GM12892 (cell line): ENCODE measurements at regions not wholly inside any gene's neighbourhood (a gene's known extent, or its start where the extent isn't known, plus 50 kb on each side); places are given as distances from the start of the nearest gene placed in this dataset.

Experiments
- DNase-seq: peaks from one replicate; pipeline ENCODE4 v3.0.0; 2011; ENCODE audit not compliant: insufficient read length
- FAIRE-seq: peaks from 2 replicates; lab custom pipeline; 2011; peaks lifted over from hg19 to GRCh38; lab: Jason Lieb, UNC
- POLR2A ChIP-seq: IDR thresholded peaks from 2 replicates; pipeline ENCODE4 v1.6.1; 2011; ENCODE audit warnings: low read depth, low read length, control low read depth
- POLR2AphosphoS5 ChIP-seq: IDR thresholded peaks from 2 replicates; pipeline ENCODE4 v1.6.1; 2011; ENCODE audit warnings: low read depth, low read length, control low read depth
- TAF1 ChIP-seq: IDR thresholded peaks from 2 replicates; pipeline ENCODE4 v1.6.1; 2011; ENCODE audit warnings: low read depth, mild to moderate bottlenecking, control low read depth, low read length, borderline replicate concordance

DNA sequence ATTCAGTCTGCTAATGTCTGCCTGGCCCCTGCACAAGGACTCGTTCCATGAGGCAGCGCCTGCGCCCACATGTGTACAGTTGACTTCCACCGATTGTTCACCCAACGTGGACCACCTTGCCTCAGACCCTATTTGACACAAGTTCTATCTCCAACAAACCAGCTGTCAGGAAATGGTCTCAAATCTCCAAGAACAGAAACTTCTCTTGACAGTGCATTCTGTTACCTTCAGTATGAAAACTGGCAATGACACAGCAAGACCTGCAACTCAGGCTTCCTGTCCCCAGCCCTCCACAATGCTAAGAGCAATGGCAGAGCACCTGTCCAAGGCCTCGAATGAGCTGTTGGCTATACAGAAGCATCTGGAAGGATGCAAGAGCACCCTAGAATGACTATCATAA is 102.3 kb upstream of the CLDN14 start:
- FAIRE-seq (peak; percentile 5), DNase-seq (no peak)
- no peak for TF ChIP-seq POLR2A
- TF ChIP-seq TAF1: no peak
- TF ChIP-seq POLR2AphosphoS5: no peak

DNA sequence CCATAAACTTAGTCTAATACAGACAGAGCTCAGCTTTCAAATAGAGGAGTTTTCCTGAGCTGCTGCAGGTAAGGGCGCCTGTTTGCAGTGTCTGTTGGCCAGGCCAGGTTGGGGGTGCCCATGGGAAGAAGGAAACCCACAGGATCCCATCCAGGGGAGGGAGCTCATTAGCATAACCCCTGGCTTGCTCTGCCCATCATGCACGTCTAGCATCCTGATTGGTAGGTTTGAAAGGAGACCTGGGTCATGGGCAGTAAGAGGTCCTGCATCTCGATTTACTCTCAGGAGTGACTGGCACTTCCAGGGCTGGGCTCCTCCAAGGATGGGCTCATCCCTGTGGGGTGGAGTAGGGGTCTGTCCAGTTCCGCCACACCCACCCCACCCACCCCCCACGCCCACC is 103.7 kb upstream of the CLDN14 start:
- TF ChIP-seq TAF1: no peak
- no peak for TF ChIP-seq POLR2AphosphoS5
- TF ChIP-seq POLR2A: no peak
- DNase-seq: no peak
- FAIRE-seq: no peak

DNA sequence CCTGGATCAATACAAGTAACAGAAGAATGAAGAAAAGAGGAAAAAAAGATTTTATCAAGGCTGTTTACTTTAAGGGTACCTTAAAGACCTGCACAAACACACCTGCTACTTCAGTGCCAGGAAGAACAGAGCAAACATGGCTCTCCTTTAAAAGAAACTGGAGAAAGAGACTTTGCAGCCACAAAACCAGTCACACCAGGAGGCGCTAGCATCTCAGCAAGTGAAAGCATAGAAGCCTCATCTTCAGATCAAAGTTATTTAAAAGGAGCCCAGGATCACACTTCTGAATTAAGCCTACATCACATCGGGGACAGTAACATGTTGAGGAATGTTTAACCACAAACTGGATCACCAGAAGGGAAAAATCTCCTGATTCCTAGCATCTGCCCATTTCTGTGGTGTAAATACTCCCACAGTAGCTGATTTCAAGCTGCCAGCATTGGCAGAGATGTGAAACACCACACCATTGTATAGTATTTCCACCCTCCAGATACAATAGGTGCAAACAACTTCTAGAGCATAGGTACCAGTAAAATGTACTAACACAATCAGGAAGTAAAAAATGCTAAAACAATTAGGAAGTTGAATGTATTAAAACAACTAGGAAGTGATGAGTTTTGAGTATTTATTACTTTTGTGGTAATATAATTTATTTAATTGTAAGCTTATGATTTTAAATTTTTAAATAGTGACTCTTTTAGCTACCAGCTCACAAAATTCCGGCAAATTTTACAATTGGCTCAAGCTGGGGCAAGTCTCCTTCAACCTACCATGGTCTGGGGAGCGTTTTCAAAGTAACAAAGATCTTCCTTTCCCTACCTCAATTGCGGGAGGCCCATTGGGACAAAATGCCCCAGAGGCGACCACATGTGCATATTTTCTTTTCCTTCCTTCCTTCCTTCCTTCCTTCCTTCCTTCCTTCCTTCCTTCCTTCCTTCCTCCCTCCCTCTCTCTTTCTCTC is 105.3 kb upstream of the CLDN14 start:
- FAIRE-seq (peak; percentile 21), DNase-seq (no peak)
- TF ChIP-seq POLR2AphosphoS5: no peak

DNA sequence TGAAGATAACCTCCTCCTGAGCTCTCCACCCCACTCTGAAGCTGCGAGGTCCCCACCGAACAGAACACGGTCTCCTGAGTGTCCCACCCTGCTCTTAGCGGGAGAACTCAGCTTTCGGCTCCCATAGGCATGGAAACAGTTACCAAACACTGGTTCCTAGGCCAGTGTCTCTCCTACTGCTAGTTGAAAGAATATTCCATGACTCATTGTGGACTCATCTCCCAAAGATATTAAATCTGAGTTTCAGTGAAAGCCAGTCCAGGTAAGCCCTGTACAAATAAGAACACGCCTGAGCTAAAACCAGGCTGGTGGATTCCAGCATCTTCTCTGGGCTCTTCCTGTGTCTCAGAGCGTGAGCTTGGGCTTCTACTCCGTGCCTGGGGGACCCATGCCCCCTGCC is 107.5 kb upstream of the CLDN14 start:
- TF ChIP-seq POLR2A (no peak), TAF1 (no peak), POLR2AphosphoS5 (no peak)
- no peak for FAIRE-seq
- DNase-seq: no peak

DNA sequence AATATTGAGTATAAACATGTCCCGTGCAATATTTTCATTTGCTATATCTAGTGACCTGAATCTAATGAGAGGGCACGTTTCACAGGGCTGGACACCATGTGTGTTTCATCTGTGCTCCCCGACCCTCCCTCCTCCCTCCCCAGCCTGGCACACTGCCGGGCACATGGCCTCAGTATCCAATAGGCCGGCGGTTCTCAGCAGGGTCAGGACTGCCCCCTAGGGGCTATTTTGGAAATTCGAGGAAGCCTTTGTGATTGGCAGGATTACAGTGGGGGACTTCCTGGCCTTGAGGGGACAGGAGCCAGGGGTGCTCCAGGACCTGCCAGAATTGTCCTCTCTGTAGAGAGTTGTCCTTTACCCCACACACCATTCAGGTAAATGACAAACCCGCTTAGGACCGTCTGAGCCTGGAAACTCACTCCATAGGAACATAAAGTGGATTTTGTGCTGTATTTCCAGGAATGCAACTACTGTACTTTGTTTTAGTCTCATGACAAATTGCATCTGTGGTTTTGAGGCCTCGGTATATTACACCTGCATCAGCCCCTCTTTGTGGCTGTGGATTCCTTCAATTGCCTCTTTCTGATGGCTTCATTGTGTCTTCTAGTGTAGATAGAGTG is 109.5 kb upstream of the SIM2 start:
- peak; percentile 35 for DNase-seq
- FAIRE-seq: peak; percentile 80
- TF ChIP-seq TAF1 (no peak), POLR2AphosphoS5 (no peak), POLR2A (no peak)

DNA sequence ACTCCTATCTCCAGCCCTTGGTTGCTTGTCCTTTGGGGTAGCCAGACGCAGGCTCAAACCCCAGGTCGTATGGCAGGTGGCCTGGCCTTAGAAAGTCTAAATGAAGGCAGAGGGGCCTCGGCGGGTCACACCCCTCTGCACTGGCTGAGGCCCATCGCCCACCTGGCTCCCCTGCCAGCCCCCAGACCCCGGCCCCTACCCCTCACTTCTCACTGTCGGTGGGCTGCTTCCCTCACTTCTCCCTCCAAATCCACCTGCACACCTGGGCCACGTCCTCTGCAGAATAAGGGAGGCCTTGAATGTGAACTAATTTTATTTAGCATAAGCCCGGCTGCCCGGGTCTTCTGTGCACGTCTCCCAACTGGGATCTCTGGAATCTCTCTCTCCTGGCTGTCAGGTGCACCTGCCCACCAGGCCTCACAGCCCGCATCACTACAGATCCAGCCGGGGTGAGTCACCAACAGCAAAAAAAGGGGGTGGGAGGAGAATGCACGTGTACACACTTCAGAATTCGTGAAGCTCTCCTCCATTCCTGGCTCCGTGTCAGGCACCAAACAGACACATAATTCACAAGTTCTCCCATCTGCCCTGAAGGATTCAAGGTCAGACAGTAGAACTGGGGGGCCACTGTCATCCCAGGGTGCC is 107.5 kb upstream of the SIM2 start:
- no peak for FAIRE-seq
- TF ChIP-seq POLR2A: no peak
- TF ChIP-seq TAF1: no peak
- TF ChIP-seq POLR2AphosphoS5: no peak
- DNase-seq: no peak

DNA sequence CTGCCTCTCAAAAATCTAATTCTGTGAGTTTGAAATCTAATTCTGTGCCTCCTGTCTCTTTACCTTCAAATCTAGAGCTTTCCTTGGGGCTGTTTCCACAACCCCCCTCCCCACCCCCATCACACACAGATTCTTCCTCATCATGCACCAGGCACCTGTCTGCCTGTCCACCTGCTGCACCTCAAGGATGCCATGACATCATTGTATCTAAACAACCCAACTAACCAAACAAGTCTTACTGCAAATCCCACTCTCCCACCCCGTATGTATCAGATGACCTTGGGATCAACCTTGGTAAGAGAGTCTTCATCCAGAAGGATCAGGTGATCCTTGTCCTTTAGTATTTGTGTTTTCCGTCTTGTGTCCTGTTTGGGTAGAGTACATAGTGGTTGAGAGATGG is 102.7 kb upstream of the SIM2 start:
- no peak for FAIRE-seq
- no peak for DNase-seq
- no peak for TF ChIP-seq TAF1
- TF ChIP-seq POLR2AphosphoS5: no peak
- no peak for TF ChIP-seq POLR2A

DNA sequence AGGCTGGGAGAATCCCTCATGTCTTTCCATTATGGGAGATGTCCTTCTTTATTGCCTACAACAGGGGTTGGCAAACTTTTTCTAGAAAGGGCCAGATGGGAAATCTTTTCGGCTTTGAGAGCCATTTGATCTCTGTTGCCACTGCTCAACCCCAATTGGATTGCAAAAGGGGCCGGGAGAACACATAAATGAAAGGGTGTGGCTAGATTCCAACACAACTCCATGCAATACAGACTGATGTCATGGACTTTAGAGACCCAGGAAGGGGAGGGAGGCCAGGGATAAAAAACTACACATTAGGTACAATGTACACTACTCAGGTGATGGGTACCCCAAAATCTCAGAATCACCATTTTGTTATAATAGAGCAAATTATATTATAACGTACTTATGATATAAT is 97.6 kb upstream of the SIM2 start:
- DNase-seq (no peak), FAIRE-seq (no peak)
- TF ChIP-seq POLR2AphosphoS5 (no peak), TAF1 (no peak), POLR2A (no peak)

DNA sequence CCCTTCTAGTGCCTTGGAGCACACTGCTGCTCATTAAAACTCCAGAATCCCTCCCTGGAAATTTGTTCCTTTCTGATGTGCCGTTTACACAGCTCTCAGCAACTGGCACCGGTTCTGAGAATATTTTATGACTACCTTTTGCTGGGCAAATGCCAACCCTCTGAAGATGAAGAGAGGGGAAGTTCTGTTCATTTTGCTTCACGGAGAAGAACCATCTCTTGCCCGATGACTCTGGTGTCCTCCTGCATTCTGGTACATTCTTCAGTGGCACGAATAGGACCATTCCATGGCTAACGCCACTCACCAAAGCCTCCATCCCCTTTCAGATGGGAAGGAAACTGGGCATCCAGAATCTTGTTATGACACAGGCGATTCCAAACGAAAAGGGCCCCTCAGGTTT is 96.2 kb upstream of the SIM2 start:
- FAIRE-seq (no peak), DNase-seq (no peak)
- no peak for TF ChIP-seq TAF1
- no peak for TF ChIP-seq POLR2A
- no peak for TF ChIP-seq POLR2AphosphoS5

DNA sequence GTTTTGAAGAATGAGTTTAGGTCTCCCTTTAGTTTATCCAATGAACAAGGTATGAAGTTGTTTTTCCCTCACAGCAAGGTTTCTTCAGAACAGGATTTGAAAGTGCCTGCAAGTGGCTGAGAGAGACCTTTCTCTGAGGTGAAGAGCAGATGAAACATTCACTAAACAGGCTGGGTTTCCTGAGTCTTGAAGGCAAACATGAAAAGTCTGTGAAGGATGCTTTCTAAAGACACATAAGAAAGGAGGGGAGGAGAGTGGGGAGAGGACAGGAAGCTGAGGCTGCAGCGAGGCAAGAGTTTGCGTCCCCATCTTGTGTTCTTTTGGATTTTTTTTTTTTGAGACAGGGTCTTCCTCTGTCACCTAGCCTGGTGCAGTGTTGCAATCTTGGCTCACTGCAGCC is 95.7 kb upstream of the SIM2 start:
- TF ChIP-seq POLR2A (no peak), TAF1 (no peak), POLR2AphosphoS5 (no peak)
- DNase-seq (no peak), FAIRE-seq (no peak)

DNA sequence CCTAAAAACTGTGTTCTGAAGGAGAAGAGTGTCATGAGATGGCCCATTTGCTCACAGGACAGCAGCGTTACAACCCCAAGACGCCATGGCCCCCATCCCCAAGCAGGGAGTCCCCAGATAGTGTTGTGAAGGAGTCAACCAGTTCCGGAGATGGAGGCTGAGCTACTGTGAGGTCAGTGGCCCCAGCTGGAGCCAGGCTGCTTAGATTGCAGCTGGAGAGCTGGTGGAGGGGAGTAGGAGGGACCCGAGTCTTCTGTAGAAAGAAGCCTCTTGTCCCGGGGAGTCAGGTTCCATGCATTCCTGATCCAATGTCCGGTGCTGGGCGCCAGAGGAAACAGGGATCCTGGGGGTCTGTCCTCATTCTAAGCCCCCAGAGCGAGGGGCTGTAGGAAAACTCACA is 93.5 kb upstream of the SIM2 start:
- FAIRE-seq: no peak
- TF ChIP-seq POLR2AphosphoS5 (no peak), POLR2A (no peak), TAF1 (no peak)

More for the DNA sequence above, 93.5 kb upstream of the SIM2 start:
- no peak for DNase-seq
